ENCODE measurements at regions not wholly inside any gene's neighbourhood (a gene's known extent, or its start where the extent isn't known, plus 50 kb on each side); places are given as distances from the start of the nearest gene placed in this dataset.

DNA sequence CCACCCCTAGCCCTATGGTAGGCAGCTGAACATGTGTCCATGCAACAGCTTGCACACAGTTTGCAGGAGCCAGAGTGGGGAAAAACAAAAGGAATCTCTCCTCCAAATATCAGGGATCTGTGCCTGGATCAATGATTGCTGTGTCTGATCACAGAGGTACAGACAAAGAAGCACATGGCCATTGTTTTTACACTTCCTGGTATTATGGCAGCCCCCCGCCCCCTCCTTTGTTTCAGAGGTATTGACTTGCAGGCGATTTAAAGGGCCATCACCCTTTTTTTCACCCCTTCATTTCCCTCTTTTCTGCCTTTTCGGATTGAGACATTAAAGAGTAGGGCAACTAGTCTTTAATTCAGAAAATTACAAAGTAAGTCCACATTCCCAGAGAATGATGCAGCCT lies 453.0 kb upstream of the LUZP2 start:
- H3K4me3 ChIP-seq (ENCODE audit: low read depth, low read length) = no peak overlapping the region
- DNase-seq (ENCODE audit: low read depth) = no peak
- TF ChIP-seq, protein P1, sequence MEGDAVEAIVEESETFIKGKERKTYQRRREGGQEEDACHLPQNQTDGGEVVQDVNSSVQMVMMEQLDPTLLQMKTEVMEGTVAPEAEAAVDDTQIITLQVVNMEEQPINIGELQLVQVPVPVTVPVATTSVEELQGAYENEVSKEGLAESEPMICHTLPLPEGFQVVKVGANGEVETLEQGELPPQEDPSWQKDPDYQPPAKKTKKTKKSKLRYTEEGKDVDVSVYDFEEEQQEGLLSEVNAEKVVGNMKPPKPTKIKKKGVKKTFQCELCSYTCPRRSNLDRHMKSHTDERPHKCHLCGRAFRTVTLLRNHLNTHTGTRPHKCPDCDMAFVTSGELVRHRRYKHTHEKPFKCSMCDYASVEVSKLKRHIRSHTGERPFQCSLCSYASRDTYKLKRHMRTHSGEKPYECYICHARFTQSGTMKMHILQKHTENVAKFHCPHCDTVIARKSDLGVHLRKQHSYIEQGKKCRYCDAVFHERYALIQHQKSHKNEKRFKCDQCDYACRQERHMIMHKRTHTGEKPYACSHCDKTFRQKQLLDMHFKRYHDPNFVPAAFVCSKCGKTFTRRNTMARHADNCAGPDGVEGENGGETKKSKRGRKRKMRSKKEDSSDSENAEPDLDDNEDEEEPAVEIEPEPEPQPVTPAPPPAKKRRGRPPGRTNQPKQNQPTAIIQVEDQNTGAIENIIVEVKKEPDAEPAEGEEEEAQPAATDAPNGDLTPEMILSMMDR (IDR thresholded peaks at IDR 0.05; ENCODE audit: insufficient read depth, low read depth, low read length) = no peak

DNA sequence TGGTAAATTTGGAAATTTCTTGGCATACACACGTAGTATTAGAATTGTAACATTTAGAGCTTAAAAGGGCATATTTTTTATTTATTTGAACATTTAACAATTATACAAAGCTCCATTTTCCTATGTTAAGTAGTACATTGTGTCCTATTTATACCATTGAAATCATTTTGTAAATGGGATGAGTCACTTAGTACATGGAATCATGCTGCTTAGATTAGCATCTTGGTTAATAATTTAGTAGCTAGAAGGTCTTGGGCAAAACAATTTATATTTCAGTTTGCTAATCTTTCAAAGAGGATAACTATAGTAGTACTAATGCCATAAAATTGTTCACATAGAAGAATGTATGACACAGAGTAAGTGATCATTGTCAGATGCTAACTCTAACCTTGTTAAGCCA lies 450.1 kb upstream of the LUZP2 start:
- TF ChIP-seq, protein P1 (IDR thresholded peaks at IDR 0.05; ENCODE audit: insufficient read depth, low read depth, low read length) = no peak
- no peak for DNase-seq (ENCODE audit: low read depth)
- no peak overlapping the region for H3K4me3 ChIP-seq (ENCODE audit: low read depth, low read length)

DNA sequence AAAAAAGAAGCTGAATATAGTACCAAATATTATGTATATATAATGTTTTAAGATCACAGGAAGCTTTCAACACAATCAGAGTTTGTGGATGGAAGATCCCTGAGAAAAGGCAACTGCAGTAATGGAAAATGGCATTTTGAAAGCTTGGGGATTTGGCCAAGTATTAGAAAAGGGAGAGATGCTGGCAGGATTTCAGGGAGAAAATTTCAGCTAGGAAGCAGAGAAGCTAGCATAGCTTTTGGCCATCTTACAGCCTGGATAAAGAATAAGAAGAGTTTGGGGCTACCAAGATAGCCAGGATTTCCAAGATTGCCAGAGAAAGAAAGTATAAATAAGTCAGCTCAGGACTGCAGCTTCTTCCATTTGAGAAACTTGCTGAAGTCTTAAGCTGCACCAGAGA lies 440.8 kb upstream of the LUZP2 start:
- no peak for DNase-seq (ENCODE audit: low read depth)
- no peak overlapping the region for H3K4me3 ChIP-seq (ENCODE audit: low read depth, low read length)
- TF ChIP-seq, protein P1 (IDR thresholded peaks at IDR 0.05; ENCODE audit: insufficient read depth, low read depth, low read length) = no peak

DNA sequence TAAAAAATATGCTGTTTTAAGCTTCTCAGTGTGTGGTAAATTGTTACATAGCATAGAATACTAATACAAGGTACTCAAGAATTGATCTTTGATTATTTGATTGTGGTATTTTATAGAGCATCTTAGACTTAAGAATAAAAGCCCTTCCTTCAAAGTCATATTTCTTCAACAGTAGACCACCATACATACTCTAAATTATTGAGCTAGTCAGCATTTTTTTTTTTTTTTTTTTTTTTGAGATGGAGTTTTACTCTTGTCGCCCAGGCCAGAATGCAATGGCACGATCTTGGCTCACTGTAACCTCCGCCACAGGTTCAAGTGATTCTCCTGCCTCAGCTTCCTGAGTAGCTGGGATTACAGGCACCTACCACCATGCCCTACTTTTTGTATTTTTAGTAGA lies 436.7 kb upstream of the LUZP2 start:
- H3K4me3 ChIP-seq (ENCODE audit: low read depth, low read length) = no peak overlapping the region
- DNase-seq (ENCODE audit: low read depth) = no peak
- TF ChIP-seq, protein P1 (IDR thresholded peaks at IDR 0.05; ENCODE audit: insufficient read depth, low read depth, low read length) = no peak

DNA sequence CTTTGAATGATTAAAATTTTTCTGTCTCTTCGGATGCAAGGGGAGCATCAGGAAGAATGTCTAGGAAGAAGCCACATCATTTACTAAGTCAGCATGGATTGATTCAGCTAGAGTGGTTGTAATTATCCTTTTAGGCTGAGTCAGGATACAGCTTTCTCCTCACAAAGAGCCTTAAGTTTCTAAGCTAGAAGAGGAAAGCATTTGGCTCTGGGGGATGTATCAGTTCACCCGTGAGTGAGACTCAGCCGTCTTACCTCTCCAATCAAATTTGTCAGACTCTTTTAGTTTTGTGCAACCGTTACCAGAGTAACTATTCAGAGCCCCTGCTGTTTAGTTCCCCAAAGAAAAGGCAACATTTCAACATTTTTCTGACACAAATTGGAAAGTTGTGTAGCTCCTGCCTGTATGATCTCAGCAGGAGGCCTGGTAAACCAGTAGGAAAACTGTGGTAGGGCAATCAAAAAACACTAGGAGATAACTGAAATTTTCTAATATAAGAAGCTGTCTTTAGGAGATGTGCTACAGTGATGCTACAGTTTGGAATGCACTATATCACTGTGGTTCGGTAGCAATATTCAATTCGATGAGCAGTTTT lies 432.4 kb upstream of the LUZP2 start:
- no peak overlapping the region for H3K4me3 ChIP-seq (ENCODE audit: low read depth, low read length)
- DNase-seq (ENCODE audit: low read depth) = no peak
- TF ChIP-seq, protein P1 (IDR thresholded peaks at IDR 0.05; ENCODE audit: insufficient read depth, low read depth, low read length) = no peak

DNA sequence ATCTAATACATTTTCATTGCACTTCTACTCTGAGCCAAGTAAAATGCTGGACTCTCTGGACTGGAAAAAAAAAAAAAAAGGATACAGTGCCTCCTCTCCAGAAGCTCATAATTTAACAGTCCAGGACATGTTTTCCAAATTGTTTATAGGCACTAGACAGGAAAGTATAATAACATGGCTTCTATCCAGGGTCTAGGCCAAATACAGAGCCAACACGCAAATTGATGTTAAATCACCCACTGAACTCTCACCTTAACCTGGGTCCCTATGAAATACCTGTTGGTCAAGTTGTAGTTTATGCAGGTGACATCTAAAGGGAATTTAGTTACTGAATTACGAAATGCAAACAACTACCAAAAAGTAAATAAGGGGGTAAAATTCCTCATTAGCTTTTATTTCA lies 428.7 kb upstream of the LUZP2 start:
- TF ChIP-seq, protein P1 (IDR thresholded peaks at IDR 0.05; ENCODE audit: insufficient read depth, low read depth, low read length) = no peak
- no peak overlapping the region for H3K4me3 ChIP-seq (ENCODE audit: low read depth, low read length)
- no peak for DNase-seq (ENCODE audit: low read depth)

DNA sequence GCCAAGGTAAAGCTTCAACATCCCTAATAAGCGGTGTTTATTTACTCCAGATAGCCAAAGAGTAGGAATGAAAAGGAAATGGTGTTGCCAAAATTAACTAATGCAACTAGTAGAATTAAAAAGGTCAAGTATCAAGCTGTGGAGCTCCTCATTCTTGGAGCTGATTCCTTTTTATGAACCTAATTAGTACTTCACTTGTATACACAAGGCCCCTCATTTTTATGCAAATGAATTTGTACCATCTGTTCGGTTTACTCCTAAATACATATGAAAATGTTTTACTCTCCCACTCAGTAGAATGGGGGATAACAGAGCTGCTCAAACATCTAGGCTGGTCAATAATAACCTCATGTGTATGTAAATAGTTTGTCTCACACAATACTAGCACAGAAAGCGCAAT lies 426.4 kb upstream of the LUZP2 start:
- H3K4me3 ChIP-seq (ENCODE audit: low read depth, low read length) = no peak overlapping the region
- TF ChIP-seq, protein P1 (IDR thresholded peaks at IDR 0.05; ENCODE audit: insufficient read depth, low read depth, low read length) = no peak
- DNase-seq (ENCODE audit: low read depth) = no peak
